GM12878 (cell line): ENCODE measurements at regions not wholly inside any gene's neighbourhood (a gene's known extent, or its start where the extent isn't known, plus 50 kb on each side); places are given as distances from the start of the nearest gene placed in this dataset.

ENCODE experiments used
- ATAC-seq: fragments of 200-7000 bp; cut with Tn5 transposase; 3 replicates; pipeline ENCODE4 v1.9.1; 2020; ENCODE audit warnings: mild to moderate bottlenecking, moderate library complexity
- BruUV-seq: library from RNA; stranded (reverse); fragments of 400-500 nt; replicated peaks from 2 replicates; lab custom pipeline; 2021; lab: Mats Ljungman, UMichigan
- CTCF ChIA-PET: fragments of 300-600 bp; sonication (Branson Sonifier 250); formaldehyde crosslinking; extraction: SDS; loops from one replicate; lab custom pipeline; 2021; ENCODE audit warnings: inconsistent platforms; lab: Yijun Ruan, JAX
- POLR2A ChIA-PET: fragments of 350-600 bp; formaldehyde crosslinking; extraction: SDS; loops from one replicate; lab custom pipeline; 2021; ENCODE audit warnings: inconsistent platforms; lab: Charles Lee
- RAD21 ChIA-PET: fragments of 300-600 bp; sonication (Branson Sonifier 250); formaldehyde crosslinking; loops from one replicate; lab custom pipeline; 2023; ENCODE audit warnings: antibody characterized with exemption; ENCODE audit not compliant: unreplicated experiment; lab: Charles Lee
- SMC1A ChIA-PET: fragments of 300-600 bp; sonication (Branson Sonifier 250); formaldehyde crosslinking; loops from one replicate; lab custom pipeline; 2023; ENCODE audit not compliant: unreplicated experiment, uncharacterized antibody; lab: Charles Lee
- DNase-seq: peaks from one replicate; pipeline ENCODE4 v3.0.0-alpha.2; 2011; ENCODE audit warnings: low read depth, low spot score
- FAIRE-seq: peaks from 3 replicates; lab custom pipeline; 2011; peaks lifted over from hg19 to GRCh38; lab: Jason Lieb, UNC
- H2AFZ ChIP-seq: 2 replicates; pipeline ENCODE4 v1.6.0; 2011; ENCODE audit warnings: low read depth, low read length, control low read depth; ENCODE audit not compliant: control insufficient read depth
- H3K27ac ChIP-seq: 2 replicates; pipeline ENCODE4 v1.5.1; 2011; ENCODE audit warnings: control low read depth; ENCODE audit not compliant: control insufficient read depth, insufficient read depth
- H3K27me3 ChIP-seq, 2 experiments: replicated peaks in 1 of 2; 2 replicates each; pipeline versions ENCODE4 v1.6.0 to v1.6.1; 2011; ENCODE audit warnings: low read length in 1 of 2; ENCODE audit not compliant: control insufficient read depth in 2 of 2, insufficient read depth in 2 of 2
- H3K36me3 ChIP-seq, 2 experiments: 2 replicates each; pipeline ENCODE4 v1.5.1; 2011; ENCODE audit warnings: low read length in 1 of 2; ENCODE audit not compliant: control insufficient read depth in 2 of 2, insufficient read depth in 2 of 2
- H3K4me1 ChIP-seq: 2 replicates; pipeline ENCODE4 v1.6.1; 2011; ENCODE audit warnings: mild to moderate bottlenecking, low read length, moderate library complexity, mixed read lengths; ENCODE audit not compliant: control insufficient read depth, insufficient read depth
- H3K4me2 ChIP-seq: 2 replicates; pipeline ENCODE4 v1.6.0; 2011; ENCODE audit warnings: control low read depth; ENCODE audit not compliant: control insufficient read depth, insufficient read depth
- H3K4me3 ChIP-seq: fragments of 200-600 bp; sonication (generic); 2 replicates; pipeline ENCODE4 v1.5.1; 2016
- H3K79me2 ChIP-seq: 2 replicates; pipeline ENCODE4 v1.6.0; 2011; ENCODE audit warnings: low read length; ENCODE audit not compliant: control insufficient read depth, insufficient read depth
- H3K9ac ChIP-seq: 2 replicates; pipeline ENCODE4 v1.8.0; 2011; ENCODE audit warnings: low read length, control low read depth, mixed read lengths; ENCODE audit not compliant: control insufficient read depth, insufficient read depth
- H3K9me3 ChIP-seq: replicated peaks from 3 replicates; pipeline ENCODE4 v1.5.1; 2011; ENCODE audit warnings: mild to moderate bottlenecking, low read length; ENCODE audit not compliant: control insufficient read depth, insufficient read depth
- H4K20me1 ChIP-seq: 2 replicates; pipeline ENCODE4 v1.6.0; 2011; ENCODE audit not compliant: control insufficient read depth, insufficient read depth
- CREB1 ChIP-seq: IDR thresholded peaks from 2 replicates; pipeline ENCODE4 v1.6.1; 2012; ENCODE audit warnings: low read depth, mild to moderate bottlenecking, inconsistent platforms
- HDGF ChIP-seq: fragments of 450-650 bp; IDR thresholded peaks from 2 replicates; pipeline ENCODE4 v1.6.1; 2016; ENCODE audit warnings: antibody characterized with exemption
- MYB ChIP-seq: fragments of 150-350 bp; IDR thresholded peaks from 2 replicates; pipeline ENCODE4 v1.6.1; 2014; ENCODE audit warnings: mild to moderate bottlenecking, low read depth, low read length, borderline replicate concordance
- PAX8 ChIP-seq: fragments of 450-650 bp; IDR thresholded peaks from 2 replicates; pipeline ENCODE4 v1.6.1; 2017; ENCODE audit warnings: mild to moderate bottlenecking, moderate library complexity
- SREBF2 ChIP-seq: IDR thresholded peaks from 2 replicates; pipeline ENCODE4 v1.6.1; 2012; ENCODE audit warnings: mild to moderate bottlenecking, low read length
- SUPT20H ChIP-seq: IDR thresholded peaks from 2 replicates; pipeline ENCODE4 v1.6.1; 2011; ENCODE audit warnings: low read depth, mild to moderate bottlenecking, low read length, moderate library complexity, borderline replicate concordance; ENCODE audit not compliant: control insufficient read depth
- WGBS: methylation state at CpG from one replicate; pipeline ENCODE4 v1.1.6; 2016; ENCODE audit warnings: low lambda C conversion rate; ENCODE audit not compliant: insufficient replicate concordance, insufficient coverage; ENCODE audit errors: missing lambda C conversion rate; 5-methylcytosine and 5-hydroxymethylcytosine counted together
- in situ Hi-C: fragments of 300-500 bp; cut with MboI; formaldehyde crosslinking; loops from 9 replicates; pipeline ENCODE4 v1.14.3; 2018; ENCODE audit warnings: mixed read lengths
- intact Hi-C: fragments of 100-400 bp; cut with micrococcal nuclease; formaldehyde crosslinking; loops from one replicate; pipeline ENCODE4 v1.14.2; 2022; ENCODE audit not compliant: unreplicated experiment
- TF ChIP-seq, protein P1 (sequence below): IDR thresholded peaks from 2 replicates; pipeline ENCODE4 v1.6.1; 2012; ENCODE audit warnings: low read depth, low read length, improper control_type of control experiment

DNA sequence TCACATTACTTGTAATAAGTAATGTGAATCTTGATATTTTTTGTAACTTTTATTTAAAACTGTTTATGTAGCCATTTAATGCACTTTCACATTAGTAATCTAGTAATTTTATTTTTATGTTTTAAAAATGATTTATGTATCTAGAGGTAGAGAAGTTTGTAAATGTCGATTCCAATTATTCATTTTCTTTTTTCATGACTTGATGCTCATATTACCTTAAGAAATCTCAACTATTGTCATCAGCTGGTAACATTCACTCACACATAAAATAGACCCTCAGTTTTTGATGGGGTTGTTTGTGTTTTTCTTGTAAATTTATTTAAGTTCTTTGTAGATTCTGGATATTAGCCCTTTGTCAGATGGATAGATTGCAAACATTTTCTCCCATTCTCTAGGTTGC, 351.7 kb upstream of the CDH7 start:
- FAIRE-seq (no peak), ATAC-seq (no peak), DNase-seq (no peak)
- BruUV-seq, result no TSS peak
- Histone ChIP-seq H3K36me3 (no peaks in the 10 kb centered on the region), H3K79me2 (no peaks in the 10 kb centered on the region), H3K4me1 (no peaks in the 10 kb centered on the region), H3K4me3 (no peak overlapping the region), H3K27me3 (no peaks in the 10 kb centered on the region), H2AFZ (no peak overlapping the region), H3K9me3 (no peaks in the 10 kb centered on the region), H3K9ac (no peak overlapping the region), H3K4me2 (no peak overlapping the region), H4K20me1 (no peaks in the 10 kb centered on the region), H3K27ac (no peak overlapping the region)
- 0% methylated on average over 1 of the region's 1 CpG for WGBS
- TF ChIP-seq SUPT20H (no peak), SREBF2 (no peak), PAX8 (no peak), MYB (no peak)
- ChIA-PET SMC1A (interaction anchor here (0.6 kb wide), 1 partner anchor 17 kb away, joined by 3 read pairs; no protein-coding TSS in a partner anchor), RAD21 (no interaction called here), POLR2A (no interaction called here), CTCF (no interaction called here)
- intact Hi-C loops, result no loop called here
- in situ Hi-C loops, result loop anchor here (25.0 kb wide), 1 partner anchor 112 kb away; no protein-coding TSS in a partner anchor

- RAD21 ChIA-PET, result no interaction called here
- 16% methylated on average over 4 of the region's 4 CpGs for whole genome bisulfite sequencing
- DNase-seq, result no peak
- POLR2A ChIA-PET, result no interaction called here
- in situ Hi-C loops (loop anchor here (25.0 kb wide), 1 partner anchor 111 kb away; no protein-coding TSS in a partner anchor), intact Hi-C loops (no loop called here)
- no peaks in the 10 kb centered on the region for H3K79me2 ChIP-seq
- CTCF ChIA-PET, result no interaction called here
- no peak for FAIRE-seq
- no peaks in the 10 kb centered on the region for H3K27me3 ChIP-seq
- no peaks in the 10 kb centered on the region for H3K9me3 ChIP-seq
- no peaks in the 10 kb centered on the region for H3K4me1 ChIP-seq
- BruUV-seq, result no TSS peak
- H3K4me3 ChIP-seq, result no peak overlapping the region
- H3K36me3 ChIP-seq, result no peaks in the 10 kb centered on the region
- no peak overlapping the region for H3K9ac ChIP-seq
- ATAC-seq, result no peak
- no peaks in the 10 kb centered on the region for H4K20me1 ChIP-seq
- no peak overlapping the region for H3K27ac ChIP-seq
- no peak overlapping the region for H2AFZ ChIP-seq
- no peak for TF ChIP-seq CREB1
- TF ChIP-seq, protein P1, sequence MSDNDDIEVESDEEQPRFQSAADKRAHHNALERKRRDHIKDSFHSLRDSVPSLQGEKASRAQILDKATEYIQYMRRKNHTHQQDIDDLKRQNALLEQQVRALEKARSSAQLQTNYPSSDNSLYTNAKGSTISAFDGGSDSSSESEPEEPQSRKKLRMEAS, result no peak
- TF ChIP-seq HDGF, result no peak
- SMC1A ChIA-PET, result interaction anchor here (0.6 kb wide), 1 partner anchor 16 kb away, joined by 3 read pairs; no protein-coding TSS in a partner anchor
- no peak overlapping the region for H3K4me2 ChIP-seq
Measured at GRCh38 chr18:65398347-65399075, 352.3 kb upstream of the CDH7 start.
